AG04450 (cell line): ENCODE measurements at regions not wholly inside any gene's neighbourhood (a gene's known extent, or its start where the extent isn't known, plus 50 kb on each side); places are given as distances from the start of the nearest gene placed in this dataset.

Source experiments
- CTCF ChIA-PET: fragments of 300-600, 350-600 bp; formaldehyde crosslinking; extraction: SDS; loops from one replicate; lab custom pipeline; 2022; ENCODE audit warnings: antibody characterized with exemption, inconsistent platforms; lab: Charles Lee
- POLR2A ChIA-PET: fragments of 350-600 bp; formaldehyde crosslinking; extraction: SDS; loops from one replicate; lab custom pipeline; 2021; ENCODE audit warnings: antibody characterized with exemption, inconsistent platforms; lab: Yijun Ruan, JAX
- DNase-seq: peaks from one replicate; pipeline ENCODE4 v3.0.0-alpha.2; 2011; ENCODE audit warnings: low read depth, low spot score
- H3K27ac ChIP-seq: one replicate; pipeline ENCODE4 v1.5.1; 2012; ENCODE audit warnings: low read depth, low read length, control low read depth
- H3K27me3 ChIP-seq: one replicate; pipeline ENCODE4 v1.6.0; 2012; ENCODE audit warnings: low read length; ENCODE audit not compliant: control insufficient read depth, insufficient read depth
- H3K4me3 ChIP-seq: 2 replicates; pipeline ENCODE4 v1.5.1; 2011; ENCODE audit warnings: mild to moderate bottlenecking, low read depth, low read length, control low read depth
- H3K9me3 ChIP-seq: 2 replicates; pipeline ENCODE4 v1.5.1; 2012; ENCODE audit warnings: low read length; ENCODE audit not compliant: control insufficient read depth, insufficient read depth
- TF ChIP-seq, protein P1 (sequence below): IDR thresholded peaks from 2 replicates; pipeline ENCODE4 v1.5.1; 2011; ENCODE audit warnings: low read depth, low read length, control low read depth, inconsistent platforms

DNA sequence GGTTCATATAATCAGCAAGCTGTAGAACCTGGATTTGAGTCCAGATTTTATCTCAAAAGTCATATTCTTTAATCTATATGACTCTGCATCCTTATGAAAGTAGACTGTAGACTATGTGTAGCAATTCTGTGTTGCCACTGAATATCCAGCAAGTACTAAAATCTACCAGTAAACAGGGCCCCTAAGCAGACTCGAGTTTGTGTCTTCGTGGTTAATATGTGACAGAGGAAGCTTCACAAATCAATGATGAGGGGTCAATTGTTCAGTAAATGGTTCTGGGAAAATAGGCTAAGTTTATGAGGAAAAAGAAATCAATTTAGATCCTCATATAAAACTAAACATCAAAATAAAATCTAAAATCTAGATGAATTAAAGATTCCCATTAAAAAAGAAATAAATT lies 648.5 kb upstream of the KIRREL3 start:
- TF ChIP-seq, protein P1, sequence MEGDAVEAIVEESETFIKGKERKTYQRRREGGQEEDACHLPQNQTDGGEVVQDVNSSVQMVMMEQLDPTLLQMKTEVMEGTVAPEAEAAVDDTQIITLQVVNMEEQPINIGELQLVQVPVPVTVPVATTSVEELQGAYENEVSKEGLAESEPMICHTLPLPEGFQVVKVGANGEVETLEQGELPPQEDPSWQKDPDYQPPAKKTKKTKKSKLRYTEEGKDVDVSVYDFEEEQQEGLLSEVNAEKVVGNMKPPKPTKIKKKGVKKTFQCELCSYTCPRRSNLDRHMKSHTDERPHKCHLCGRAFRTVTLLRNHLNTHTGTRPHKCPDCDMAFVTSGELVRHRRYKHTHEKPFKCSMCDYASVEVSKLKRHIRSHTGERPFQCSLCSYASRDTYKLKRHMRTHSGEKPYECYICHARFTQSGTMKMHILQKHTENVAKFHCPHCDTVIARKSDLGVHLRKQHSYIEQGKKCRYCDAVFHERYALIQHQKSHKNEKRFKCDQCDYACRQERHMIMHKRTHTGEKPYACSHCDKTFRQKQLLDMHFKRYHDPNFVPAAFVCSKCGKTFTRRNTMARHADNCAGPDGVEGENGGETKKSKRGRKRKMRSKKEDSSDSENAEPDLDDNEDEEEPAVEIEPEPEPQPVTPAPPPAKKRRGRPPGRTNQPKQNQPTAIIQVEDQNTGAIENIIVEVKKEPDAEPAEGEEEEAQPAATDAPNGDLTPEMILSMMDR: no peak
- no peak overlapping the region for H3K27ac ChIP-seq
- DNase-seq: no peak
- H3K4me3 ChIP-seq: no peak overlapping the region
- H3K27me3 ChIP-seq: no peaks in the 10 kb centered on the region
- ChIA-PET CTCF (no interaction called here), POLR2A (no interaction called here)
- H3K9me3 ChIP-seq: no peaks in the 10 kb centered on the region

DNA sequence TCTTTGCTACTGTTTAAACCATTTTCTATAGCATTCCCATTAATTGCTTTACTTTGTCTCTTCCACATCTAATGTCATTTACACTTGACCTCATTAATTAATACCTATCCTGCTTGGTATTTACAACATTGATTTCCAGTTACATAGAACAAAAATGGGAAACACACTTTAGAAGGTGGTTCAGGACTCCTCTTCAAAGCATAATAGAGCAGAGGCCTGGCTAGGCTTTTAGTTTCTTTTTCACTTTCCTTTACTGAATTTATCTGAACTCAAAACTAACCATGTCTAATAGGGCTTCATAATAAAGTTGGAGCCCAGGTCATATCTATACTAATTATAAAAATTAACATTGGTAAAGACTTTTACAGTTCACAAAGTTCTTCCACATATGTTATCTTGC lies 648.0 kb upstream of the KIRREL3 start:
- Histone ChIP-seq H3K4me3 (no peak overlapping the region), H3K27ac (no peak overlapping the region), H3K9me3 (no peaks in the 10 kb centered on the region), H3K27me3 (no peaks in the 10 kb centered on the region)
- DNase-seq: no peak
- TF ChIP-seq, protein P1: no peak
- POLR2A ChIA-PET: no interaction called here
- CTCF ChIA-PET: no interaction called here

- H3K27ac ChIP-seq: no peak overlapping the region
- H3K4me3 ChIP-seq: no peak overlapping the region
- DNase-seq: no peak
- TF ChIP-seq, protein P1: no peak
- no peaks in the 10 kb centered on the region for H3K9me3 ChIP-seq
- ChIA-PET POLR2A (no interaction called here), CTCF (interaction anchor here (1.1 kb wide), 1 partner anchor 199 kb away, joined by 4 read pairs; no protein-coding TSS in a partner anchor)
- H3K27me3 ChIP-seq: no peaks in the 10 kb centered on the region
Measured at GRCh38 chr11:127644366-127644765, 643.8 kb upstream of the KIRREL3 start.

DNA sequence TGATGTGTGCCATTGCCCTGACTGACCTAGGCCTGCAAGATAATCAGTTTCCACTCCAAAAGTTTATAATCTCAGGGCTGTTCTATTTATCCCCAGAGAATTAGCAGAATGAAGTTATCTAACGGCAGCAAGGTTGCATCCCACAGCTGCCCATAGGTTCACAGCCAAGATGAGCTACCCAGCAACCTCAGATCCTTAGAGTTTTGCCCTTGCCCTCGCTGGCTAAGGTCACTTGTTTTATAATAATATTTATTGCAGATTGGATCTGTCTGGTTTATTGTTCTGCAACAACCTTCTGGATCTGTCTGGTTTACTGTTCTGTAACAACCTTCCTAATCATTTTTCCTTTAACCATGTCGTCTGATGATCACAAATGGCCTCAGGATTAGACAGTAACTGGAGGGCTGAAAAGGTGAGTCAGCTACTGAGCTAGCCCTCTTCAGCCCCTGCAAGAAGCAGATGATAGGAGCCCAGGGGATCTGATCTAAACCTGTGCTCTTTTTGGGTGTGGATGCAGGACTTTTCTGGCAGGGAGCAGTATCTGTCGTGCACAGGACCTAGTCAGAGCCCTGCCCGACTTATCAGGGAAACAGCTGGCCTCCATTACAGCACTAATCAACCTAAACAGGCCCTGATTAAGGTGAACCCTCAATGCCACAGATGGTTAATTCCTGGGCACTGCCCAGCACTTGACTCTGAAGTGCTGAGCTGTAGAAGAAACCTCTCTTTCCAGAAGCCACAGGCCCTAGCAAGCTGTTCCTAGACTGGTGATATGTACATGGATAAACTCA lies 642.9 kb upstream of the KIRREL3 start:
- TF ChIP-seq, protein P1: no peak
- H3K9me3 ChIP-seq: no peaks in the 10 kb centered on the region
- ChIA-PET POLR2A (no interaction called here), CTCF (interaction anchor here (1.1 kb wide), 1 partner anchor 200 kb away, joined by 4 read pairs; no protein-coding TSS in a partner anchor)
- no peaks in the 10 kb centered on the region for H3K27me3 ChIP-seq
- H3K4me3 ChIP-seq: no peak overlapping the region
- no peak overlapping the region for H3K27ac ChIP-seq
- DNase-seq: no peak
